HCT116 (cell line): ENCODE measurements at regions not wholly inside any gene's neighbourhood (a gene's known extent, or its start where the extent isn't known, plus 50 kb on each side); places are given as distances from the start of the nearest gene placed in this dataset.

ENCODE experiments used
- ATAC-seq: fragments of 200-7000 bp; cut with Tn5 transposase; 2 replicates; pipeline ENCODE4 v1.9.1; 2020; ENCODE audit warnings: mild to moderate bottlenecking, moderate library complexity
- BruUV-seq: library from RNA; stranded (reverse); fragments of 400-500 nt; replicated peaks from 2 replicates; lab custom pipeline; 2021; lab: Mats Ljungman, UMichigan
- CTCF ChIA-PET: fragments of 300-600 bp; sonication (Branson Sonifier 250); formaldehyde crosslinking; loops from one replicate; lab custom pipeline; 2021; ENCODE audit warnings: antibody characterized with exemption; lab: Charles Lee
- POLR2A ChIA-PET: fragments of 300-600, 350-600 bp; sonication (Branson Sonifier 250); formaldehyde crosslinking; loops from one replicate; lab custom pipeline; 2021; ENCODE audit warnings: antibody characterized with exemption; lab: Charles Lee
- RAD21 ChIA-PET, 2 experiments: fragments of 300-600 bp; sonication (Branson Sonifier 250); formaldehyde crosslinking; loops; one replicate each; lab custom pipeline; 2023; ENCODE audit warnings: low total read pairs in 2 of 2; ENCODE audit not compliant: uncharacterized antibody in 2 of 2, unreplicated experiment in 2 of 2, low non-redundant PET in 1 of 2; lab: Charles Lee
- DNase-seq: peaks from one replicate; pipeline ENCODE4 v3.0.0-alpha.2; 2010; ENCODE audit warnings: low read depth, low spot score
- H2AFZ ChIP-seq: fragments of 200-600 bp; shearing (Covaris generic), sonication (generic); 2 replicates; pipeline ENCODE4 v1.6.1; 2017; ENCODE audit warnings: low read depth, mixed run types, mixed read lengths, antibody characterized with exemption, low read length; ENCODE audit not compliant: poor library complexity, severe bottlenecking
- H3K27ac ChIP-seq: 2 replicates; pipeline ENCODE4 v1.5.1; 2012; ENCODE audit warnings: low read depth, low read length
- H3K27me3 ChIP-seq: fragments of 200-600 bp; sonication (generic); 2 replicates; pipeline ENCODE4 v1.6.1; 2016; ENCODE audit warnings: mixed run types, low read length, mixed read lengths; ENCODE audit not compliant: insufficient read depth
- H3K36me3 ChIP-seq, 2 experiments: fragments of 200-500 bp in 1 of 2; fragments of 200-600 bp in 1 of 2; sonication (Bioruptor generic) in 1 of 2; sonication (generic) in 1 of 2; 2 replicates each; pipeline versions ENCODE4 v1.5.1 to v1.6.1; 2014 to 2016; ENCODE audit warnings: low read length in 2 of 2, inconsistent platforms in 1 of 2, mixed read lengths in 1 of 2, mixed run types in 1 of 2; ENCODE audit not compliant: insufficient read depth in 2 of 2, control insufficient read depth in 1 of 2
- H3K4me1 ChIP-seq, 2 experiments: fragments of 200-600 bp in 1 of 2; sonication (generic) in 1 of 2; 2 replicates each; pipeline versions ENCODE4 v1.5.1 to v1.6.1; 2012 to 2017; ENCODE audit warnings: low read length in 2 of 2, inconsistent platforms in 1 of 2, mild to moderate bottlenecking in 1 of 2, mixed read lengths in 1 of 2, mixed run types in 1 of 2, moderate library complexity in 1 of 2; ENCODE audit not compliant: insufficient read depth in 2 of 2, control insufficient read depth in 1 of 2
- H3K4me2 ChIP-seq: fragments of 200-600 bp; sonication (generic); 2 replicates; pipeline ENCODE4 v1.6.1; 2017; ENCODE audit warnings: mixed run types, low read length, mixed read lengths
- H3K4me3 ChIP-seq, 2 experiments: fragments of 200-600 bp in 1 of 2; sonication (generic) in 1 of 2; replicated peaks in 1 of 2; 2 replicates each; pipeline ENCODE4 v1.5.1; 2011 to 2016; ENCODE audit warnings: low read length in 2 of 2, control low read depth in 1 of 2, low read depth in 1 of 2, mild to moderate bottlenecking in 1 of 2, mixed read lengths in 1 of 2, mixed run types in 1 of 2
- H3K79me2 ChIP-seq: fragments of 200-600 bp; sonication (generic); 2 replicates; pipeline ENCODE4 v1.6.1; 2017; ENCODE audit warnings: mild to moderate bottlenecking, mixed run types, low read length, moderate library complexity, mixed read lengths; ENCODE audit not compliant: insufficient read depth
- H3K9ac ChIP-seq: fragments of 200-600 bp; sonication (generic); 2 replicates; pipeline ENCODE4 v1.6.1; 2016; ENCODE audit warnings: low read length, mixed read lengths
- H3K9me2 ChIP-seq: fragments of 200-600 bp; sonication (generic), shearing (Covaris generic); 2 replicates; pipeline ENCODE4 v1.6.1; 2017; ENCODE audit warnings: mixed run types, mild to moderate bottlenecking, moderate library complexity; ENCODE audit not compliant: insufficient read depth
- H3K9me3 ChIP-seq, 2 experiments: fragments of 200-500 bp in 1 of 2; fragments of 200-600 bp in 1 of 2; sonication (Bioruptor generic) in 1 of 2; sonication (generic) in 1 of 2; 2 replicates each; pipeline ENCODE4 v1.6.1; 2014 to 2017; ENCODE audit warnings: low read length in 2 of 2, mixed read lengths in 2 of 2, inconsistent platforms in 1 of 2, low read depth in 1 of 2, mild to moderate bottlenecking in 1 of 2, mixed run types in 1 of 2, moderate library complexity in 1 of 2; ENCODE audit not compliant: control insufficient read depth in 1 of 2, insufficient read depth in 1 of 2
- H4K20me1 ChIP-seq: fragments of 200-600 bp; sonication (generic), shearing (Covaris generic); 2 replicates; pipeline ENCODE4 v1.6.1; 2017; ENCODE audit warnings: mixed run types, mild to moderate bottlenecking, moderate library complexity; ENCODE audit not compliant: insufficient read depth
- EGR1 ChIP-seq: IDR thresholded peaks from 2 replicates; pipeline ENCODE4 v1.6.1; 2012; ENCODE audit warnings: low read depth
- ELF1 ChIP-seq: IDR thresholded peaks from 2 replicates; pipeline ENCODE4 v1.6.1; 2012; ENCODE audit warnings: low read depth, borderline replicate concordance
- EZH2phosphoT487 ChIP-seq: fragments of 200-600 bp; IDR thresholded peaks from 2 replicates; pipeline ENCODE4 v1.6.1; 2018; ENCODE audit warnings: antibody characterized with exemption, borderline replicate concordance
- SIN3A ChIP-seq: IDR thresholded peaks from 2 replicates; pipeline ENCODE4 v1.6.1; 2012; ENCODE audit warnings: low read depth
- YY1 ChIP-seq: IDR thresholded peaks from 2 replicates; pipeline ENCODE4 v1.6.1; 2011; ENCODE audit warnings: low read length, low read depth, moderate library complexity, mild to moderate bottlenecking; ENCODE audit not compliant: insufficient replicate concordance; ENCODE audit errors: extremely low read depth
- ZNF274 ChIP-seq: fragments of 200-500 bp; sonication (Bioruptor generic); IDR thresholded peaks from 2 replicates; pipeline ENCODE4 v1.6.1; 2014; ENCODE audit warnings: mild to moderate bottlenecking, low read depth, low read length, inconsistent platforms
- intact Hi-C: fragments of 100-400 bp; cut with micrococcal nuclease; formaldehyde crosslinking; loops from 2 replicates; pipeline ENCODE4 v1.10.0; 2022
- TF ChIP-seq, protein P1 (sequence below): IDR thresholded peaks from 2 replicates; pipeline ENCODE4 v1.6.1; 2012
- TF ChIP-seq, protein P2 (sequence below): IDR thresholded peaks from 2 replicates; pipeline ENCODE4 v1.6.1; 2011; ENCODE audit warnings: mild to moderate bottlenecking, low read length, moderate library complexity; ENCODE audit not compliant: insufficient replicate concordance; ENCODE audit errors: extremely low read depth
- TF ChIP-seq, protein P3 (sequence below): IDR thresholded peaks from 2 replicates; pipeline ENCODE4 v1.6.1; 2012; ENCODE audit warnings: low read depth

DNA sequence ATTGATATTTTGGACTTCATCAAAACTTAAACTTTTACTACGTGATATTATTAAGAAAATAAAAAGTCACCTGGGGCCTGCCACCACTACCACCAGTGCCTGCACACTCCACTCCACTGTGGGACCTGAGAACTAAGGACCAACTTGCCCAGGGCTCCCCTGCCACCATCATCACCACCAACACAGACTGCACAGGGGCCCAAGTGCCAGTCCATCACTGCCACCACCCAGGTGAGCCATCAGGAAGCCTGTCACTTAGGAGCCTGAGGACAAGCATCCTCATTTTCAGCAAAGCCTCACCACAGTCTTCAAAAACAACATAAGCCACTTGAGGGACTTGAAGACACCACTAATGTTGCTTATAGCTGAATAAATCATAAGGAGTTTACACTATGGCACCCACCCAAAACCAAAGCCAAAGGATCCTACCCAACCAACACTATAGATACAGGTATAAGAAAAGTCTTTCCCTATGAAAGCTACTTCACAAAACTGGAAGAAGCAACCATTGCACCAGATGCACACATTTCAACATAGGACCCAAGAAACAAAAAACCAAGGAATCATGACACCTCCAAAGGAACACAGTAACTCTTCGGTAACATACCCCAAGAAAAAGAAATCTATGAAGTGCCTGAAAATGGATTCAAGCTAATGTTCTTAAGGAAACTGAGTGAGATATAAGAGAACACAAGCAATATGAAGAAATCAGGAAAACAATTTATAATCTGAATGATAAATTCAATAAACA, 73.6 kb upstream of the GNAZ start:
- Histone ChIP-seq H3K27me3 (no peaks in the 10 kb centered on the region), H3K27ac (no peak overlapping the region), H3K4me3 (no peak overlapping the region), H3K9me3 (no peaks in the 10 kb centered on the region; a peak in 1 of 4 replicates), H3K9ac (no peak overlapping the region), H3K4me1 (no peaks in the 10 kb centered on the region), H3K79me2 (no peaks in the 10 kb centered on the region), H4K20me1 (no peaks in the 10 kb centered on the region), H2AFZ (no peak overlapping the region), H3K36me3 (no peaks in the 10 kb centered on the region), H3K9me2 (no peaks in the 10 kb centered on the region), H3K4me2 (no peak overlapping the region)
- ATAC-seq (no peak), DNase-seq (no peak)
- intact Hi-C loops, result no loop called here
- CTCF ChIA-PET, result no interaction called here
- BruUV-seq, result no TSS peak
- TF ChIP-seq YY1 (no peak), ELF1 (no peak), EGR1 (no peak)
- TF ChIP-seq, protein P1, sequence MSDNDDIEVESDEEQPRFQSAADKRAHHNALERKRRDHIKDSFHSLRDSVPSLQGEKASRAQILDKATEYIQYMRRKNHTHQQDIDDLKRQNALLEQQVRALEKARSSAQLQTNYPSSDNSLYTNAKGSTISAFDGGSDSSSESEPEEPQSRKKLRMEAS, result no peak
- TF ChIP-seq, protein P2, sequence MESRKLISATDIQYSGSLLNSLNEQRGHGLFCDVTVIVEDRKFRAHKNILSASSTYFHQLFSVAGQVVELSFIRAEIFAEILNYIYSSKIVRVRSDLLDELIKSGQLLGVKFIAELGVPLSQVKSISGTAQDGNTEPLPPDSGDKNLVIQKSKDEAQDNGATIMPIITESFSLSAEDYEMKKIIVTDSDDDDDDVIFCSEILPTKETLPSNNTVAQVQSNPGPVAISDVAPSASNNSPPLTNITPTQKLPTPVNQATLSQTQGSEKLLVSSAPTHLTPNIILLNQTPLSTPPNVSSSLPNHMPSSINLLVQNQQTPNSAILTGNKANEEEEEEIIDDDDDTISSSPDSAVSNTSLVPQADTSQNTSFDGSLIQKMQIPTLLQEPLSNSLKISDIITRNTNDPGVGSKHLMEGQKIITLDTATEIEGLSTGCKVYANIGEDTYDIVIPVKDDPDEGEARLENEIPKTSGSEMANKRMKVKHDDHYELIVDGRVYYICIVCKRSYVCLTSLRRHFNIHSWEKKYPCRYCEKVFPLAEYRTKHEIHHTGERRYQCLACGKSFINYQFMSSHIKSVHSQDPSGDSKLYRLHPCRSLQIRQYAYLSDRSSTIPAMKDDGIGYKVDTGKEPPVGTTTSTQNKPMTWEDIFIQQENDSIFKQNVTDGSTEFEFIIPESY, result no peak
- RAD21 ChIA-PET, result no interaction called here
- POLR2A ChIA-PET, result no interaction called here

DNA sequence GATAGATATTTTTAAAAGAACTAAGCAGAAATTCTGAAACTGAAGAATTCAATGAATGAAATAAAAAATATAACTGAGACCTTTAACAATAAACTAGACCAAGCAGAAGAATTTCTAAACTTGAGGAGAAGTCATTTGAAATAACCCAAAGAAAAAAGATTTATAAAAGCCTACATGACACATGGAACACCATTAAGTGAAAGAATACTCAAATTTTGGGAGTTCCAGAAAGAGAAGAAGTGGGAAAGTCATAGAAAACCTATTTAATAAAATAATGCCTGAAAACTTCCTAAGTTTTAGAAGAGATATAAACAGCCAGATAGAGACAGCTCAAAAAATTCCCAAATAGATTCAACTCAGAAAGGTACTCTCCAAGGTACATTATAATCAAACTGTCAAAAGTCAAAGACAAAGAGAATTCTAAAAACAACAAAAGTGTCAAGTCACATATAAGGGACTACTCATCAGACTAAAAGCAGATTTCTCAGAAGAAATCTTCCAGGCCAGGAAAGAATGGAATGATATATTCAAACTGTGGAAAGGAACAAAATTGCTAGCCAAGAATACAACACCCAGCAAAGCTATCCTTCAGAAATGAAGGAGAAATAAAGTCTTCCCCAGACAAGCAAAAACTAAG, 72.9 kb upstream of the GNAZ start:
- no peak overlapping the region for H3K27ac ChIP-seq
- H3K79me2 ChIP-seq, result no peaks in the 10 kb centered on the region
- no peaks in the 10 kb centered on the region for H4K20me1 ChIP-seq
- ATAC-seq (no peak), DNase-seq (no peak)
- no peak overlapping the region for H3K9ac ChIP-seq
- no peaks in the 10 kb centered on the region; a peak in 1 of 4 replicates for H3K9me3 ChIP-seq
- RAD21 ChIA-PET, result no interaction called here
- H3K4me3 ChIP-seq, result no peak overlapping the region
- H3K9me2 ChIP-seq, result no peaks in the 10 kb centered on the region
- BruUV-seq, result no TSS peak
- no peak for TF ChIP-seq EZH2phosphoT487
- TF ChIP-seq SIN3A, result no peak
- TF ChIP-seq, protein P3, sequence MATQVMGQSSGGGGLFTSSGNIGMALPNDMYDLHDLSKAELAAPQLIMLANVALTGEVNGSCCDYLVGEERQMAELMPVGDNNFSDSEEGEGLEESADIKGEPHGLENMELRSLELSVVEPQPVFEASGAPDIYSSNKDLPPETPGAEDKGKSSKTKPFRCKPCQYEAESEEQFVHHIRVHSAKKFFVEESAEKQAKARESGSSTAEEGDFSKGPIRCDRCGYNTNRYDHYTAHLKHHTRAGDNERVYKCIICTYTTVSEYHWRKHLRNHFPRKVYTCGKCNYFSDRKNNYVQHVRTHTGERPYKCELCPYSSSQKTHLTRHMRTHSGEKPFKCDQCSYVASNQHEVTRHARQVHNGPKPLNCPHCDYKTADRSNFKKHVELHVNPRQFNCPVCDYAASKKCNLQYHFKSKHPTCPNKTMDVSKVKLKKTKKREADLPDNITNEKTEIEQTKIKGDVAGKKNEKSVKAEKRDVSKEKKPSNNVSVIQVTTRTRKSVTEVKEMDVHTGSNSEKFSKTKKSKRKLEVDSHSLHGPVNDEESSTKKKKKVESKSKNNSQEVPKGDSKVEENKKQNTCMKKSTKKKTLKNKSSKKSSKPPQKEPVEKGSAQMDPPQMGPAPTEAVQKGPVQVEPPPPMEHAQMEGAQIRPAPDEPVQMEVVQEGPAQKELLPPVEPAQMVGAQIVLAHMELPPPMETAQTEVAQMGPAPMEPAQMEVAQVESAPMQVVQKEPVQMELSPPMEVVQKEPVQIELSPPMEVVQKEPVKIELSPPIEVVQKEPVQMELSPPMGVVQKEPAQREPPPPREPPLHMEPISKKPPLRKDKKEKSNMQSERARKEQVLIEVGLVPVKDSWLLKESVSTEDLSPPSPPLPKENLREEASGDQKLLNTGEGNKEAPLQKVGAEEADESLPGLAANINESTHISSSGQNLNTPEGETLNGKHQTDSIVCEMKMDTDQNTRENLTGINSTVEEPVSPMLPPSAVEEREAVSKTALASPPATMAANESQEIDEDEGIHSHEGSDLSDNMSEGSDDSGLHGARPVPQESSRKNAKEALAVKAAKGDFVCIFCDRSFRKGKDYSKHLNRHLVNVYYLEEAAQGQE, result no peak
- no peak for TF ChIP-seq ZNF274
- intact Hi-C loops, result no loop called here
- POLR2A ChIA-PET, result no interaction called here
- H3K4me2 ChIP-seq, result no peak overlapping the region
- H3K4me1 ChIP-seq, result no peaks in the 10 kb centered on the region
- no peaks in the 10 kb centered on the region for H3K36me3 ChIP-seq
- no peaks in the 10 kb centered on the region for H3K27me3 ChIP-seq
- H2AFZ ChIP-seq, result no peak overlapping the region
- CTCF ChIA-PET, result no interaction called here
